ENCODE measurements at regions not wholly inside any gene's neighbourhood (a gene's known extent, or its start where the extent isn't known, plus 50 kb on each side); places are given as distances from the start of the nearest gene placed in this dataset.

DNA sequence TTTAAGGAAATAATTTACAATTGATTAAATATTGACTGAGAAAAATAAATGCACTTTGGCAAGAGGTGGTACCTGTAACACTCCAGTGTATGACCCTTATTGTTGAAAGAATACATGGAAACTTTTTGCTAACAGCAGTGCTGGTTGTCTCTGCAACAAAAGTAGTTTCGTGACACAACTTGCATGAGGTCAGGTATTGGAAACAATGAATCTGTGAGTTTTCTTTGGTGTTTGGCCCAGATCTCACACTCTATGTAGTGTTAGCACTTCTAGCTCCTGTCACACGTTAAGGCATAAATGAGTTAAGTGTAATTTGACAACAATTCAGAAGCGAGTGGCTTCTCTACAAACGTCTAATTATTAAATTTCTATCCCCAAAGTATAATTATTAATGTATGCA is 137.7 kb upstream of the MDFIC start:
- TF ChIP-seq, protein P1, sequence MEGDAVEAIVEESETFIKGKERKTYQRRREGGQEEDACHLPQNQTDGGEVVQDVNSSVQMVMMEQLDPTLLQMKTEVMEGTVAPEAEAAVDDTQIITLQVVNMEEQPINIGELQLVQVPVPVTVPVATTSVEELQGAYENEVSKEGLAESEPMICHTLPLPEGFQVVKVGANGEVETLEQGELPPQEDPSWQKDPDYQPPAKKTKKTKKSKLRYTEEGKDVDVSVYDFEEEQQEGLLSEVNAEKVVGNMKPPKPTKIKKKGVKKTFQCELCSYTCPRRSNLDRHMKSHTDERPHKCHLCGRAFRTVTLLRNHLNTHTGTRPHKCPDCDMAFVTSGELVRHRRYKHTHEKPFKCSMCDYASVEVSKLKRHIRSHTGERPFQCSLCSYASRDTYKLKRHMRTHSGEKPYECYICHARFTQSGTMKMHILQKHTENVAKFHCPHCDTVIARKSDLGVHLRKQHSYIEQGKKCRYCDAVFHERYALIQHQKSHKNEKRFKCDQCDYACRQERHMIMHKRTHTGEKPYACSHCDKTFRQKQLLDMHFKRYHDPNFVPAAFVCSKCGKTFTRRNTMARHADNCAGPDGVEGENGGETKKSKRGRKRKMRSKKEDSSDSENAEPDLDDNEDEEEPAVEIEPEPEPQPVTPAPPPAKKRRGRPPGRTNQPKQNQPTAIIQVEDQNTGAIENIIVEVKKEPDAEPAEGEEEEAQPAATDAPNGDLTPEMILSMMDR (conservative IDR thresholded peaks at IDR 0.05; ENCODE audit: low read length) = no peak
- no peak for TF ChIP-seq EZH2phosphoT487 (IDR thresholded peaks at IDR 0.05; ENCODE audit: borderline replicate concordance, low read depth, low read length)

All from OCI-LY7 (cell line).